Left renal pelvis (tissue), 4 donors: ENCODE measurements at regions not wholly inside any gene's neighbourhood (a gene's known extent, or its start where the extent isn't known, plus 50 kb on each side); places are given as distances from the start of the nearest gene placed in this dataset.

Experiments
- DNase-seq, 4 donors: peaks; one replicate each; pipeline ENCODE4 v3.0.0-alpha.2; 2013; ENCODE audit warnings: low read depth in 4 of 4, low spot score in 3 of 4

DNA sequence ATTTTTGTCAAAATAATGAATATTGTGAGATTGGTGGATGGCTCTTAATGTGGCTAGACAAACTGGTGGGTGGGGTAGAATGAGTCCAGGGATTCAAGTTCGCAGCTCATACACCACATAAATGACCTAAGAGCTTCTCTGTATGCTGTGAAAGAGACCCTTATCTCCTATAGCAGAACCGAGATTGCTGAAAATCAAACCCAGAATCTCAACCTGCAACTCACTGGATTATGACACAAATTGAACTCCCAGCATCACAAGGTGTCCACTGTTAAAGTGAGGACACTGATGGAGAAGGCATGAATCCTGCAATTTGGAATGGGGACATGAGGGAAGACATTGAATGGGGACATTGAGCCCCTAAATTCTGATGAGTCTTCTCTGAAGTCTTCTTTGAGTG lies 51.3 kb upstream of the CNKSR3 start:
- DNase-seq: no peak

DNA sequence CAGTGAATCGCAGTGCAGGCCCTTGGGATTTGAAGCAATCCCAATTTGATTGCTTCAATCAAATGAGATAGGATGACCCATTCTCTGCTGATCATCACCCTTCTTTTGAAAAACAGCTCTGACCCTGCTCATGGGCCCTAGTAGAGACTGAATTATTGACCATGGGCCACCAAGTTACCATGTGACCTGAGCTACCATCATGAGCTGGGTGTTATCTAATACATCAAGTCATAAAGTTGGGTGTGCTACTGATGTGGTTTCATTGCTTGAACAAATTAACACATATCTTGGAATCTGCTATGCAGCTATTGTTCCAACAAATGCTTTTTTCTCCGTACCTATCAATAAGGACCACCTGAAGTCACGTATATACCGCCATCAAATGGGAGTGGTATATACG lies 54.8 kb upstream of the CNKSR3 start:
- no peak for DNase-seq

DNA sequence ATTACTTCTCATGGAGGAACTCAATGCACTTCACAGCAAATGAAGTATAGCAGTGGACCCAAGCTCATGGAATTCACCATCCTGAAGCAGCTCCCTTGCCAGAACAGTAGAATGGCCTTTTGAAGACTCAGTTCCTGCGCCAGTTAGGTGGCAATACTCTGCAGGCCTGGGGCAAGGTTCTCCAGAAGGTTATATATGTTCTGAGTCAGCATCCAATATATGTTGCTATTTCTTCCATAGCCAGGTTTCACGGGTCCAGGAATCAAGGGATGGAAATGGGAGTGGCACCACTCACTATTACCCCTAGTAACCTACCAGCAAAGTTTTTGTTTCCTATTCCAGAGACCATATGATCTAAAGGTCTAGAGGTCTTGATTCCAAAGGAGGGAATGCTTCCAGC lies 56.4 kb upstream of the CNKSR3 start:
- DNase-seq: no peak

DNA sequence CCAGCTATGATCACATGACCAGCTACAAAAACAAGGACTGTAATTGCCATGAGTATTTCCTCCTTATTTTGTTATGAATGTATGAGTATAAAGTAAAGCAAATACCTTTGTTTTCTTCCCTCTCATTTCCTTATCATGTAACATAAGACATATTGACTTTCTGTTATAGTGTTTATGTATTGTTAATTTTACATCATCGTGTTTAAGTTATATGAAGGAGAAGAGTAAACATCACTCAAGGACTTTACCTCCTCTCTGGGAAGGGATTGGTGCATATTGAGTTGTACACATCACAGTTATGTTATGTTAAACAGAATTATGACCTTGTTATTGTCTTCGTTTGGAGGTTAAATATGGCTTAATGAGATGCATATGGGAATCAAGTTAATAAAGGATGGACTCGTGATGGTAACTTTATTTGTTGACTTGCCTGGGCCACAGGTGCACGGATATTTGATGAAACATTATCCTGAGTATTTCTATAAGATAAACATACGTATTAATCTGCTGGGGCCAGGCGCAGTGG lies 57.3 kb upstream of the CNKSR3 start:
- no peak for DNase-seq

DNA sequence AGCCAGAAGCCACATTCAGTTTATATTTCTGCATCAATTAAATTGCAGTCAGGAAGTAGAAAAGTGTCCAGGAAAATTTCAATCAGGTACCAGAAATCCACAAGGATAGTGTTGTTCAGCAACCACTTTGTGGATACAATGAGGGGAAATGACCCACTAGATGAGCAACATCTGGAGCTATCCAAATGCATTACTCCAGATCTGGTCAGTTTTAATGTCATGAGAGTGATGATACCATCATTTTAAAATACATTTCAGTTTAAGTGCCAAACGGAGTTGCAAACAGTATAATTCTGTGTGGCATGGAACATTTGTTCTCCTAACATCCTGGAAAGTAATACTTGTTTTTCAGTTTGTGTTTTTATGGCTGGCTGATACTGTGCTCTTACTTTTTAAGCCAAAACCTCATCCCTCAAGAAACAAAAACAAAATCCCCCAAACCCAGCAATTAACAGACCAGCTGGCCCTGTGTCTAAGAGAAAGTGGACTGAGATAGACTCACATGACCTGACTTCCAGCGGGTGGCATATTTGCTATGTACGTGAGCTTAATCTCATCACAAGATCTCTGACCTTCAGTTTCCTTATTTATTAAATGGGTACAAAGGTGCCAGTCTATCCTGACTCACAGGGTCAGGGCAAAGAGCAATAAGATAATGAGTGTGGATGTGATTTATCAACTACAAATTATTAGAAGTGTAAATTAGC lies 58.8 kb upstream of the CNKSR3 start:
- no peak for DNase-seq

DNA sequence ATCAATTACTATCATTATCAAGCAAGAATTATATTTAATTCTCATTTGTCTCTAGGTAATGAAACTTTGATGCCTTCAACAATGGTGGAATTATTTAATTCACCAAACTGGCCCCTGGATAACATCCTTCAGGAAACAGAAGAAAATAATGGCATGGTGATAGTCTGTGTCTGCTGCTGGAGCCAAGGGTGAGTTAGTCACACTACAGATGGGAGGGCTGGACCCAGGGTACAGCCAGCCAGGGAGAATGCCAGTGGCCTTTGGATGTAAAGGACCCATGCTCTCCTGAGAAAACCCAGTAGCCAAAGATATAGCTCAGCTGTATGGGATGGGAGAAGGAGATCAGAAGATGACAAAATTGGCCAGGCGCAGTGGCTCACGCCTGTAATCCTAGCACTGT lies 60.0 kb upstream of the CNKSR3 start:
- DNase-seq: no peak

DNA sequence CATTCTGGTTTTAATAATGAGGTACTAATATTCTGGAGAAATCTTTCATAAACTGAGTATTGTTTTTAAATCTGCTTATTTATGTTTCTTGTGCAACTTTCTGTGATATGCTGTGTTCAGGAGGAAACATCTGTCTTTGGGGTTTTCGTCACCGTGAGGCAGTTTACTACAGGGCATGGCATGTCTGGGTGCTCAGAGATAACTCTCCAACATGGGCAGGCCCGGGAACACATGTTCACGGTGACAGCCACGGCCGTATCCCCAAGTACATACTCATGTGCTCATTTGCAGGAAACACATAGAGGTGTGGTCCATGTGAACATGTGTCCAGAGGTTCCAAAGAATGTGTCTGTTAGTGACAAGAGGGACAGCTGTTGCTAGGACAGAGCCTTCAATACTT lies 62.1 kb upstream of the CNKSR3 start:
- no peak for DNase-seq

DNA sequence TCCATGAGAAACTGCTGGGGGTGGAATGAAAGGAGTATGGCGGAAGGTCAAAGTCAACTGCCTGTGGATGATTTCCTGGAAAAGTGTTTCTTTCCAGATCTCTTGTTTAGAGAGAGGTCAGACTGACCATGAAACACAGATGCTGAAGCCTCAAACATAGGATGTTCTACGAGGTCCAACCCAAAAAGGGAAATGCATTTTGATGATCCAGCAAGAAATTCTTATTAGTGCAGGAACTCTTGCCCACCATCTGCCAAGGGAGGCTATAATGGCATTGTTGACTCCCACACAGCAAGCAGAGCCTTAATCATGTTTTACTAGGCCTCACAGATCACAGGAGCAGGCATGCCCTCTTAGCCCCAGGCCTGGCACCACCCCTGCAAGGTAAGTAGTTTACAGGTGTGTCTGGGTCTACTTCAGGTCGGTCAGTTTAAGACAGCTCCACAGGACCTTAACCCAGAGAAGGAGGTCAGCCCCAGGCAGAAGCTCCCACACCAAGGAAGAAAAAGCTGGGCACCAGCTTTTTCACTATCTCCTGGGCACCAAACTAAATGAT lies 67.6 kb upstream of the CNKSR3 start:
- DNase-seq: no peak

DNA sequence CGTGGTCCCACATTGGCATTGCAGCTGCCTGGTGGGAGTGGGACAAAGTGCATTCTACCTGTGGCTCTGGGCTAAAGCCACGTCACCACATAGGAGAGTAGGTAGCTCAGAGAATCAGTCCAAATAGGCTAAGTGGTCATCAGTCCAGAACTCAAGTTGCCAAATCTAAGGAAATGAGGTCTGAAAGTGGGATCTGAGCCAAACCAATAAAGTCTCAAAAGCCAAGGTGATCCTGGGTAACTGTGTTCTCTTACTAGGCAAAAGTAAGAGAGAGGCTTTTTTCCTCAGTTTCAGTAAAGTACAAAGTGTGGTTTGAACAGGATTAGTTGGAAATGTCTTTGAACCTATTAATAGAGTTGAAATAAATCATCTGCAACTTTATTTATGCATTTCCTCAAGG lies 68.6 kb upstream of the CNKSR3 start:
- DNase-seq: no peak

DNA sequence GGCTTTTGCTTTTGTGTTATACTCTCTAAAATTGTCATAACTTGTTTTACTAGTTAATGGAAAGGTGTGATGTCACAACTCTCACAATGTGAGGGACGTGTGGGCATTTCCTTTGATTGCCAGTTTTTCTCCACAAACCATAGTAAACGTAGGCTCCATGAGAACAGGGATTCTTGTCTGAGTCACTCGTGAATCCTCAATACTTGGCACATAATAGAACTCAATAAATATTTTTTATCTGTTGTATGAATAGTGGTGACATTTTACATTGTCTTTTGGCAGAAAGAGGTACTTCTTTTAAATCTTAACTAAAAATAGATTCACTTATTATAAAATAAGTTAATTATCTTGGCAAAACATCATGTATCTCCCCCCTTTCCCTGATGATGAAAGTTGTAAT lies 69.0 kb upstream of the CNKSR3 start:
- no peak for DNase-seq

DNA sequence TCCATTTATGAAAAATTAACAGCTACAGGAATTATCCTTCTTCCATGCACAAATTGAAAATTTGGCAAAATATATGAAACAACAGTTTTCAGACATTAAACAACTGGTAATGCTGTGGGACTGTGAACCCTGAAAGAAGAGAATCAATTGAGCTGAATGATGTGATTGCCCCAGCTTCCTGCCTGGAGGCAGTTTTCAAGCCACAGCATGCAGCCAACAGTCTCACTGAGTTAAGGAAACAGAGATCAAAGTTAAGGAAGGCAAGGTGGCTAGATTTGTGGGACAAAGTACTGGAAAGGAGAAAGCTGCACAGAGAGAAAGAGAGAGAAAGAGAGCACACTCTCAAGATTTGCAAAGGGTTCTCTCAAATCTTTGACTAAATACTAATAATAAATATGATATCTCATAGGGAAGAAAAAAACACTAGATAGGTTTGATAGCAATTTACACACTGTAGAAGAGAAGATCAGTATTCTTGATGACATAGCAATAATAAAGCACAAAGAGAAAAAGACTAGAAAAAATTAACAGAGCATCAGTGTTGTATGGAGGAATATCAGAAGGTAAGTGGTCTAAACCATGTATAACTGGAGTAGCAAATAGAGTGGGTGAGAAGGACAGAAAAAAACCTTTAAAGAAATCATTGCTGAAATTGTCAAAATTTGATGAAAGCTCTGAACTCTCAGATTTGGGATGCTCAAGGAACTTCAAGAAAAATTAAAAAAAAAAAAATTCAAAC lies 70.1 kb upstream of the CNKSR3 start:
- DNase-seq: no peak

DNA sequence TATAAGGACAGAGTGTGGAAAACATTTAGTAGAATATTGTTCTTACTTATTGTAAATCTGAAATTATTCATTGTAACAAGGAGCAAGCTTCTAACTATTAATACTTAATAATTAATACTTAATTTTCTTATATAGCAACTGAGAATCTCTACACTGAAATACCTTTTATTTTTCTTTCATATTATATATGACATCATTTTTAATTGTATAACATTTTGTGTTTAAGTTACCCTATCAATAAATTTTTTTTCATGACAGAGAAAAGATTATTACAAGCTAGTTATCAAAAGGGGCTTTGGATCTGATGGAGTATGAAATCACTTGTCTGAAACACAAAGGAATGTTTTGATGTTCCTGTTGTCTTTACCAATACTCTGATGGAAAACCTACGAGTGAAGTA lies 72.2 kb upstream of the CNKSR3 start:
- no peak for DNase-seq

DNA sequence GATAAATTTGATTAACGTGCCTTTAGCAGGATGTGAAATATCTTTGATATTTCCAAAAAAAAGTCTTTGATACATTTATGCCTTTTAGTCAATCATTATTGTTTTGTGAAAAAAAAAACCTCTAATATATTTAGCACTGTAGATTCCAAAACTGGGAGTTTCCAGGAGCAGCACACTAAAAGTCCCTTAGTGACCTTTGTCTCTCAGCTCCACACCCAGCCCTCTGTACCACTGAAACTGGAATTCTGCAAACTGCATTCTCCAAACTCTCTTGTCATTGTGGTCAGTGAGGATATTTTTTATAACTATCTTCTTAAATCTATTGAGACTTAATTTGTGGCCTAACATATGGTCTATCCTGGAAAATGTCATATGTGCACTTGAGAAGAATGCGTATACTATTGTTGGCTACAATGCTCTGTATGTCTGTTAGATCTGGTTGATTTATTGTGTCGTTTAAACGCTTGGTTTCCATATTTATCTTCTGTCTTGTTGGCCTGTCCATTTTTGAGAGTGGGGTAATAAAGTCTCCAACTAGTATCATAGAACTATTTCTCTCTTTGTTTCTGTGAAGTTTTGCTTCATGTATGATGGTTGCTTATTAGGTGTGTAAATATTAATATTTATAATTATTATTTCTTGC lies 73.2 kb upstream of the CNKSR3 start:
- no peak for DNase-seq

DNA sequence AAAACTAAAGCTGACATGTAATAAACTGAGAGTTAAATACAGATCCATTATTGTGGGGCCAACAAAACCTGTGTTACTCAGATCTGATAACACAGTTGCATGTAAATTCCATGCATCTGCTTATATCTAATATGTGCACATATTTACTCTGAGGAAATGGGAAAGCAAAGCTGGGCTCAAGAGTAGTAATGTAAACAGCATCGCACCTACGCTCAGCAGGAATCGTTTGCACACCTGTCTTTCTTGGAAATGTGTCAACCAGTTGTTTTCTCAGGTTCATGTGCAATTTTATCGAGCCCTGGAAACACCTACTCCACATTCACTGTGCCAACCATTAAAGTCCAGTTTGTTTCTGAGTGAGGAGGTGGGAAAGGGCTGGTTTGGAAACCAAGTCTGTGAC lies 80.3 kb upstream of the CNKSR3 start:
- DNase-seq: no peak

DNA sequence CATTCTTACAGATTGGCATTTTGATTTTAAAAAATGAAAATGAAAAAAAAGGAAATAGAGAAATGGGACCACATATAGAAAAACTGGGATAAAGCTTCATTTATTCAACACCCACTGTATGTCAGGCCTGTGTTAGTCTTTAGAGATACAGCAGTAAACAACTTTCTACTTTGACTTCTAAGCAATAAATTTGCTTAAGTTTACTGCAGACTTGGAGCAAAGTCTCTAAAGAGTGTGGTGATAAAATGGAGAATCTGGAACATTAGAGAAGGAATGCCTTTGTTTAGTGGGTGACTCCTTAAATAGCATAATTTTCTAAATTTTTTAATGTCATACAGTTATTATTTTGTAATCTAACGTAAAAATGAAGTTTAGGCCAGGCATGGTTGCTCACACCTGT lies 80.7 kb upstream of the CNKSR3 start:
- no peak for DNase-seq

DNA sequence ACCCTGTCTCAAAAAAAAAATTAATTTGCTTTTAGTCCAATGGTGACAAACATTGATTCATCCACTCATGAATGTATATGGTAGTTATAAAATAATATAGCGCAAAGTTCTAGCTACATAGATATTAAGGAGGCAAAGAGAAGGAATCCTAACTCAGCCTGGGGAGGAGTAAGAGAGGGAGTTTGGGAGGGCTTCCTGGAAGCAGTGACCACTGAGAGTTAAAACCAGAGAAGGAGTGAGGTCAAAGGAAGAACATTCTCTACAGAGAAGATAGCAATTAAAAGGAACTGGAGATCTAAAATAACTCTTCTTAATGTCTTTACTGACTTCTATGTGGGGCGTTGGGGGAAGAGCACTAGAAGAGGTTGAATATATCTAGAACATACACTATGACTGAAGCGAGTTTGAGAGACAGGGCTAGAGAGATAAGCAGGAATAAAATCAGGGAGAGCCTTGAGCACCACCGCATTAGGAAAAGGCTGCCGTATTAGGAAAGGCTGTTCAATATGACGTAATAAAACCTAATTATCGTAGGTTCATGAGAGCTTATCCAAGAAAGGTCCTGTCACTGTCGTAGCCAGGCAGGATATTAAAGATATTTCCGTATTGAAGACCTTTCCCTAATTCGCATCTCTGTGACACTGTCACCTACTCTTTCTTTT lies 81.8 kb upstream of the CNKSR3 start:
- no peak for DNase-seq

DNA sequence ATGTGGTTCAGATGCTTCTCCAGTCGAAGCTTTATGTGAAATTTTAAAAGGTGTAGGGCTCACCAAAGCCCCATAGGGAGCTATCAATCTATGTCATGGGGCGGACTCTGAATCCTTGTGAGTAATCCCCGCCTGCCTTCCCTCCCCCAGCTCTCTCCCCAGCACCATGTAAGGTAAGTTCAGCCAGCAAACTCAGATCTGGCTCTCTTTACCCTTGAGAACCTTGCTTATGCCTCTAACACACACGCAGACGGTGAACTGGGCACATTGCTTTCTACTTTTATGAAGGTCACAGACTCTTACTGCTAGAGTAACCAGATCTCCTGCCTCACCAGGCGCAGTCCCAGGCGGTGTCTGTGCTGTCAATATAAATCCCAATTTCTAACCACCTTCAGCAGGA lies 82.6 kb upstream of the CNKSR3 start:
- no peak for DNase-seq

DNA sequence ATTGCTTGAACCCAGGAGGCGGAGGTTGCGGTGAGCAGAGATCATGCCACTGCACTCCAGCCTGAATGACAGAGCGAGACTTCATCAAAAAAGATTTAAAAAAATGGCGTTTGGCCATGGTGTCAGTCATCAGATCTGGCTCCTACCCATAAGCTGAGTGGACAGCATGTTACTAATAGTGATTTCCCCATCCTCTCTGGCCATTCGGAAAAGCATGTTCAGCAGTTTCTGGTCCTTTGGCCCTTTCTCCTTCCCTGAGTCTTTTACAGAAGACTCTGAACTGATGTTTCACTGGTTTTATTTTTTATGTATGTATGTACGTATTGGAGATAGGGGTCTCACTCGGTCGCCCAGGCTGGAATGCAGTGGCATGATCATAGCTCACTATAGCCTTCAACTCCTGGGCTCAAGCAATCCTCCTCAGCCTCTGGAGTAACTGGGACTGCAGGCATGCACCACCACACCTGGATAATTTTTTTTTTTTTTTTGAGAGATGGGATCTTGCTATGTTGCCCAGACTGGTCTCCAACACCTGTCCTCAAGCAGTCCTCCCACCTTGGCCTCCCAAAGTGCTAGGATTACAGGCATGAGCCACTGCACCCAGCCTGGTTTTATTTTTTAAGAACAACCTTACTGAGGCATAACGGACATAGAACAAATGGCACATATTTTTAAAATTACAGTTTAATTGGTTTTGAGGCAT lies 84.2 kb upstream of the CNKSR3 start:
- DNase-seq: no peak

DNA sequence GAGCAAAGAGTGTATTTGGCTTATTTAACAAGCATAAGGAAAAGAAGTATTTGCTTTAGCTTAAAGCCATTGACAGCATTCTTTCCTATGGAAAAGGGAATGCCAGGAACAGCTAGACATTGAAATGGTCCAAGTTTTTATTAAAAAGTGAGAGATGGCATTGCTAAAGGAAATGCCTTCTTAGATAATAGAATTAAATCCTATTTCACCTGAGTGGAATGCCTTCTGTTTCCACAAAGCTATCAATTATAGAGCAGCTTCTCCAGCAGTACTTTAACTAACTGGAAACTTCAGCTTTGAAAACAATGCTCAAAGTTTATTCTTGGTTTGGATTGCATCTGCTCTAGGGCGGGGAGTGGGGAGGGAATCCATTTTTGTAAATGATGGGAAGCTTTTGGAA lies 85.1 kb upstream of the CNKSR3 start:
- DNase-seq: no peak

DNA sequence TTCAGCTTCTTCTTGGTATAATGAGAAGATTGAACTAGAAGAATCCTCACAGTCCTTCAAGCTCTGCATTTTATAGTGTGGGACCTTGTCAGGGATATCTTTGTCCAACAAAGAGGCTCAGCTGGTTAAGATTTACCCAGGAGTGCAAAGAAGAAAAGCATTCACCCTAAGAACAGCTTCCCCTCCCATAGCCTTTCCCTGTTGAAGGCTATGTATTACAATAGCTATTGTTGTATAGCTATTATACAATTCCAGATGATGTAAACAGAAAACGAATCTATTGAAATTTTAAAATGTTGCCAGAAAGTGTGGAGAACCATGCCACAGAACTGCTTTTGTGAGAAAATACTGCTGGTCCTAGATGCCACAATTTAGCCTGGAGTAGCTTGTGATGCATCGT lies 85.5 kb upstream of the CNKSR3 start:
- no peak for DNase-seq
